K562 (cell line): ENCODE measurements at regions not wholly inside any gene's neighbourhood (a gene's known extent, or its start where the extent isn't known, plus 50 kb on each side); places are given as distances from the start of the nearest gene placed in this dataset.

Source experiments
- ARID1B ChIP-seq: fragments of 450-650 bp; IDR thresholded peaks from 2 replicates; pipeline ENCODE4 v1.6.1; 2016; ENCODE audit warnings: antibody characterized with exemption, mild to moderate bottlenecking, inconsistent platforms
- BHLHE40 ChIP-seq: IDR thresholded peaks from 2 replicates; pipeline ENCODE4 v1.6.1; 2011; ENCODE audit warnings: low read length, improper control_type of control experiment
- CREM ChIP-seq: IDR thresholded peaks from 2 replicates; pipeline ENCODE4 v1.6.1; 2014; ENCODE audit warnings: antibody characterized with exemption, low read depth
- FOXA3 ChIP-seq, 2 experiments: fragments of 450-650 bp in 1 of 2; sonication (generic) in 1 of 2; formaldehyde crosslinking; IDR thresholded peaks in 1 of 2; conservative IDR thresholded peaks in 1 of 2; 2 replicates each; pipeline versions ENCODE4 v1.4.0 to v1.8.0; 2020 to 2022; ENCODE audit warnings: mild to moderate bottlenecking in 2 of 2, missing genetic modification reagents in 1 of 2
- HMG20B ChIP-seq: fragments of 250-450 bp; sonication (Bioruptor Pico); IDR thresholded peaks from 2 replicates; pipeline ENCODE4 v1.5.0; 2021; ENCODE audit warnings: mild to moderate bottlenecking
- HNRNPH1 ChIP-seq: fragments of 200-400 bp; formaldehyde crosslinking; optimal IDR thresholded peaks from 2 replicates; pipeline ENCODE3; 2017; ENCODE audit warnings: low read depth, mild to moderate bottlenecking, low read length, moderate library complexity
- HNRNPL ChIP-seq: fragments of 200-400 bp; formaldehyde crosslinking; IDR thresholded peaks from 2 replicates; pipeline ENCODE4 v1.6.1; 2017; ENCODE audit warnings: low read depth, mild to moderate bottlenecking, low read length
- L3MBTL2 ChIP-seq: fragments of 450-650 bp; IDR thresholded peaks from 2 replicates; pipeline ENCODE4 v1.6.1; 2016; ENCODE audit warnings: mild to moderate bottlenecking, moderate library complexity
- MAFG ChIP-seq: fragments of 450-650 bp; conservative IDR thresholded peaks from 2 replicates; pipeline ENCODE4 v1.6.1; 2016; ENCODE audit warnings: missing genetic modification characterization, missing compliant biosample characterization
- NONO ChIP-seq, 2 experiments: fragments of 200-400 bp in 1 of 2; fragments of 450-650 bp in 1 of 2; formaldehyde crosslinking in 1 of 2; IDR thresholded peaks; 2 replicates each; pipeline ENCODE4 v1.6.1; 2017; ENCODE audit warnings: low read depth in 2 of 2, mild to moderate bottlenecking in 2 of 2, moderate library complexity in 2 of 2, low read length in 1 of 2
- RB1 ChIP-seq: fragments of 450-650 bp; IDR thresholded peaks from 2 replicates; pipeline ENCODE4 v1.6.1; 2017; ENCODE audit warnings: low read depth, mild to moderate bottlenecking
- RBBP5 ChIP-seq: fragments of 200-600 bp; sonication (generic); IDR thresholded peaks from 2 replicates; pipeline ENCODE4 v1.6.1; 2012; ENCODE audit warnings: borderline replicate concordance, mild to moderate bottlenecking, low read length, control low read depth, inconsistent platforms; ENCODE audit not compliant: insufficient read depth, poor library complexity, severe bottlenecking
- RCOR1 ChIP-seq, 2 experiments: IDR thresholded peaks; 2 replicates each; pipeline ENCODE4 v1.6.1; 2012; ENCODE audit warnings: low read depth in 2 of 2, low read length in 2 of 2, borderline replicate concordance in 1 of 2, improper control_type of control experiment in 1 of 2
- STAT5A ChIP-seq: IDR thresholded peaks from 2 replicates; pipeline ENCODE4 v1.6.1; 2012; ENCODE audit warnings: low read length, inconsistent platforms, borderline replicate concordance
- ZFP36 ChIP-seq: fragments of 150-350 bp; IDR thresholded peaks from 2 replicates; pipeline ENCODE4 v1.6.1; 2018; ENCODE audit warnings: low read length, low read depth; ENCODE audit not compliant: partially characterized antibody
- TF ChIP-seq, protein P1 (sequence below), 2 experiments: fragments of 450-650 bp; formaldehyde crosslinking in 1 of 2; IDR thresholded peaks; 2 replicates each; pipeline versions ENCODE4 v1.4.0 to v1.6.1; 2014 to 2020; ENCODE audit warnings: mild to moderate bottlenecking in 2 of 2, borderline replicate concordance in 1 of 2, low read depth in 1 of 2
- TF ChIP-seq, protein P2 (sequence below): fragments of 250-450 bp; sonication (Bioruptor Pico); IDR thresholded peaks from 2 replicates; pipeline ENCODE4 v1.8.0; 2021; ENCODE audit warnings: moderate library complexity, mild to moderate bottlenecking, inconsistent platforms

DNA sequence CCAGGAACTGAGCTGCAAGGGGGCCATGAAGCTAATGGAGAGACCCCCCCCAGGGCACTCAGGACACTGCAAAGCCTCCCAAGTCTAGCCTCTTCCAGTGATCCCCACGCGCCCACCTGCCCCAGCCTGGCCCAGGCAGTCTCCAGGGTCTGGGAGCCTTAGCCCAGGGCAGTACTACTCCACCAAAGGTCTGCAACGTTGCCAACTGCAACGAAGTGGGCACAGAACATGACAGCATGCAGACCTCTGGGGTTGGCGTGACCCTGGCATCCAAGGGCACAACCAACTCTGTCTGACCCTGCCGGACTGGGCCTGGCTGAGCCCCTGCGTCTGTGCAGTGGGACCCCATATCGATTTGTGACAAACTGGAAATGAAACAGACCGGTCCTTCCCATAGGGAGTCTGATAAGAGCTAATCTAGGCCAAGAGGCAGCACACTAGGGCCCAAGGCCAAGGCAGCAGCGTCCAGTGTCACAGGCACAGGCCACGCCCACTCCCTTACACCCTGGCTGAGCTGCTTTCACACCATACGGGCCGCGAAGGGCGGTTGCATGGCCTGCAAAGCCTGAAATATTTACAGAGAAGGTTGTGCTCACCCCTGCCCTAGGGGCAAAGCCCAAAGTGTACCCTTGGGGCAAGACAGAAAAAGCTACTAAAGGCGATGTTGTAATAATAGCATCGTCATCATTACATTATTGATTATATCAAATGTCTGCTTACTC lies 76.7 kb downstream of the NCOR2 start (continued):
- TF ChIP-seq, protein P1, sequence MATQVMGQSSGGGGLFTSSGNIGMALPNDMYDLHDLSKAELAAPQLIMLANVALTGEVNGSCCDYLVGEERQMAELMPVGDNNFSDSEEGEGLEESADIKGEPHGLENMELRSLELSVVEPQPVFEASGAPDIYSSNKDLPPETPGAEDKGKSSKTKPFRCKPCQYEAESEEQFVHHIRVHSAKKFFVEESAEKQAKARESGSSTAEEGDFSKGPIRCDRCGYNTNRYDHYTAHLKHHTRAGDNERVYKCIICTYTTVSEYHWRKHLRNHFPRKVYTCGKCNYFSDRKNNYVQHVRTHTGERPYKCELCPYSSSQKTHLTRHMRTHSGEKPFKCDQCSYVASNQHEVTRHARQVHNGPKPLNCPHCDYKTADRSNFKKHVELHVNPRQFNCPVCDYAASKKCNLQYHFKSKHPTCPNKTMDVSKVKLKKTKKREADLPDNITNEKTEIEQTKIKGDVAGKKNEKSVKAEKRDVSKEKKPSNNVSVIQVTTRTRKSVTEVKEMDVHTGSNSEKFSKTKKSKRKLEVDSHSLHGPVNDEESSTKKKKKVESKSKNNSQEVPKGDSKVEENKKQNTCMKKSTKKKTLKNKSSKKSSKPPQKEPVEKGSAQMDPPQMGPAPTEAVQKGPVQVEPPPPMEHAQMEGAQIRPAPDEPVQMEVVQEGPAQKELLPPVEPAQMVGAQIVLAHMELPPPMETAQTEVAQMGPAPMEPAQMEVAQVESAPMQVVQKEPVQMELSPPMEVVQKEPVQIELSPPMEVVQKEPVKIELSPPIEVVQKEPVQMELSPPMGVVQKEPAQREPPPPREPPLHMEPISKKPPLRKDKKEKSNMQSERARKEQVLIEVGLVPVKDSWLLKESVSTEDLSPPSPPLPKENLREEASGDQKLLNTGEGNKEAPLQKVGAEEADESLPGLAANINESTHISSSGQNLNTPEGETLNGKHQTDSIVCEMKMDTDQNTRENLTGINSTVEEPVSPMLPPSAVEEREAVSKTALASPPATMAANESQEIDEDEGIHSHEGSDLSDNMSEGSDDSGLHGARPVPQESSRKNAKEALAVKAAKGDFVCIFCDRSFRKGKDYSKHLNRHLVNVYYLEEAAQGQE (IDR thresholded peaks at IDR 0.05; ENCODE audit: borderline replicate concordance), result peak; percentile 6; the same call in 1 of the 2 replicates
- TF ChIP-seq, protein P1 (CRISPR knock-in tag; IDR thresholded peaks at IDR 0.05; ENCODE audit: low read depth), result no peak
- TF ChIP-seq ARID1B (peak; percentile 80), STAT5A (no peak), ZFP36 (peak; percentile 5), L3MBTL2 (peak; percentile 89), CREM (0 out of 2 replicates have a peak, but pooled peaks have one; percentile 43), NONO (IDR thresholded peaks at IDR 0.05; ENCODE audit: low read depth in 2 of 2, low read length in 1 of 2) (no peak), HNRNPH1 (no peak), RCOR1 (IDR thresholded peaks at IDR 0.05; ENCODE audit: borderline replicate concordance in 1 of 2, low read depth in 2 of 2, low read length in 2 of 2) (peak in 1 of 2 experiments; percentile 60; a peak in 2 of 4 replicates), RBBP5 (no peak), HMG20B (CRISPR knock-in tag) (no peak), BHLHE40 (peak; percentile 25; the same call in 1 of the 2 replicates), FOXA3 (CRISPR knock-in tag; conservative IDR thresholded peaks at IDR 0.05 in 1 of 2, IDR thresholded peaks at IDR 0.05 in 1 of 2) (peak in 1 of 2 experiments; percentile 57; a peak in 1 of 4 replicates), HNRNPL (no peak), MAFG (tag) (peak; percentile 41; the same call in 1 of the 2 replicates), RB1 (peak; percentile 28; the same call in 1 of the 2 replicates)
- TF ChIP-seq, protein P2, sequence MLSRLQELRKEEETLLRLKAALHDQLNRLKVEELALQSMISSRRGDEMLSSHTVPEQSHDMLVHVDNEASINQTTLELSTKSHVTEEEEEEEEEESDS, result no peak
